Activated CD8-positive, alpha-beta T cell treated with anti-CD3 and anti-CD28 coated beads for 36 hours (primary cell): ENCODE measurements at regions not wholly inside any gene's neighbourhood (a gene's known extent, or its start where the extent isn't known, plus 50 kb on each side); places are given as distances from the start of the nearest gene placed in this dataset.

Experiments used
- ATAC-seq: fragments of 200-7000 bp; cut with Tn5 transposase; one replicate; pipeline ENCODE4 v1.10.0; 2021; ENCODE audit warnings: mild to moderate bottlenecking, moderate library complexity
- CTCF ChIA-PET: fragments of 350-600 bp; sonication (Branson Sonifier 250); formaldehyde crosslinking; loops from one replicate; lab custom pipeline; 2021; ENCODE audit warnings: antibody characterized with exemption; lab: Charles Lee
- POLR2A ChIA-PET: fragments of 350-600 bp; sonication (Branson Sonifier 250); formaldehyde crosslinking; loops from one replicate; lab custom pipeline; 2021; ENCODE audit warnings: antibody characterized with exemption; lab: Charles Lee
- DNase-seq: peaks from one replicate; pipeline ENCODE4 v3.0.0-alpha.2; 2020
- H3K27ac Mint-ChIP-seq: one replicate; pipeline ENCODE4 v1.8.0; 2021; ENCODE audit warnings: mild to moderate bottlenecking, mixed read lengths
- H3K27me3 Mint-ChIP-seq: one replicate; pipeline ENCODE4 v1.8.0; 2021; ENCODE audit warnings: mixed read lengths
- H3K36me3 Mint-ChIP-seq: one replicate; pipeline ENCODE4 v1.8.0; 2021; ENCODE audit warnings: low read depth, mixed read lengths
- H3K4me1 Mint-ChIP-seq: one replicate; pipeline ENCODE4 v1.8.0; 2021; ENCODE audit warnings: low read depth, mixed read lengths
- H3K4me3 Mint-ChIP-seq: one replicate; pipeline ENCODE4 v1.8.0; 2021; ENCODE audit warnings: mild to moderate bottlenecking, moderate library complexity, mixed read lengths
- H3K9me3 Mint-ChIP-seq: one replicate; pipeline ENCODE4 v1.8.0; 2021; ENCODE audit warnings: mixed read lengths
- CTCF ChIP-seq: fragments of 200-600 bp; IDR thresholded peaks from one replicate; pipeline ENCODE4 v1.8.0; 2022; ENCODE audit warnings: antibody characterized with exemption, mild to moderate bottlenecking
- intact Hi-C: fragments of 100-400 bp; cut with micrococcal nuclease; formaldehyde crosslinking; loops from one replicate; pipeline ENCODE4 v1.10.0; 2022

GRCh38 chr4:82057990-82058544, 315.7 kb downstream of the HNRNPD start:
- H3K27me3 Mint-ChIP-seq = peaks cover 3% of the 10 kb centered on the region
- ATAC-seq = no peak
- intact Hi-C loops = no loop called here
- no peak for DNase-seq
- CTCF ChIA-PET = no interaction called here
- POLR2A ChIA-PET = no interaction called here
- TF ChIP-seq CTCF = no peak
- no peak overlapping the region for H3K27ac Mint-ChIP-seq
- H3K36me3 Mint-ChIP-seq = no peaks in the 10 kb centered on the region
- no peaks in the 10 kb centered on the region for H3K9me3 Mint-ChIP-seq
- H3K4me3 Mint-ChIP-seq = no peak overlapping the region
- no peaks in the 10 kb centered on the region for H3K4me1 Mint-ChIP-seq

GRCh38 chr4:82055156-82055555, 318.6 kb downstream of the HNRNPD start:
- H3K36me3 Mint-ChIP-seq = no peaks in the 10 kb centered on the region
- CTCF ChIA-PET = no interaction called here
- no peak overlapping the region for H3K27ac Mint-ChIP-seq
- H3K9me3 Mint-ChIP-seq = no peaks in the 10 kb centered on the region
- POLR2A ChIA-PET = no interaction called here
- H3K4me3 Mint-ChIP-seq = no peak overlapping the region
- DNase-seq (no peak), ATAC-seq (no peak)
- no peaks in the 10 kb centered on the region for H3K4me1 Mint-ChIP-seq
- peaks cover 13% of the 10 kb centered on the region for H3K27me3 Mint-ChIP-seq
- intact Hi-C loops = no loop called here
- no peak for TF ChIP-seq CTCF

GRCh38 chr4:82053396-82053795, 320.4 kb downstream of the HNRNPD start:
- H3K4me1 Mint-ChIP-seq = no peaks in the 10 kb centered on the region
- no peaks in the 10 kb centered on the region for H3K9me3 Mint-ChIP-seq
- H3K27ac Mint-ChIP-seq = no peak overlapping the region
- H3K27me3 Mint-ChIP-seq = peaks cover 15% of the 10 kb centered on the region
- intact Hi-C loops = no loop called here
- ChIA-PET CTCF (interaction anchor here (1.2 kb wide), 1 partner anchor 309 kb away, joined by 3 read pairs; no protein-coding TSS in a partner anchor), POLR2A (no interaction called here)
- H3K4me3 Mint-ChIP-seq = no peak overlapping the region
- H3K36me3 Mint-ChIP-seq = no peaks in the 10 kb centered on the region
- ATAC-seq (no peak), DNase-seq (no peak)
- no peak for TF ChIP-seq CTCF

- no peak for TF ChIP-seq CTCF
- POLR2A ChIA-PET = no interaction called here
- Mint-ChIP-seq H3K36me3 (no peaks in the 10 kb centered on the region), H3K9me3 (no peaks in the 10 kb centered on the region), H3K4me1 (no peaks in the 10 kb centered on the region), H3K27me3 (peaks cover 27% of the 10 kb centered on the region), H3K4me3 (no peak overlapping the region), H3K27ac (no peak overlapping the region)
- DNase-seq (no peak), ATAC-seq (no peak)
- intact Hi-C loops = no loop called here
- CTCF ChIA-PET = interaction anchor here (0.7 kb wide), 1 partner anchor 738 kb away, joined by 4 read pairs; no protein-coding TSS in a partner anchor
Measured at GRCh38 chr4:82050796-82051195, 323.0 kb downstream of the HNRNPD start.

GRCh38 chr4:82049294-82049693, 324.5 kb downstream of the HNRNPD start:
- DNase-seq (no peak), ATAC-seq (no peak)
- ChIA-PET POLR2A (no interaction called here), CTCF (no interaction called here)
- Mint-ChIP-seq H3K4me1 (no peaks in the 10 kb centered on the region), H3K27me3 (peaks cover 32% of the 10 kb centered on the region), H3K36me3 (no peaks in the 10 kb centered on the region), H3K27ac (no peak overlapping the region), H3K9me3 (no peaks in the 10 kb centered on the region), H3K4me3 (no peak overlapping the region)
- intact Hi-C loops = no loop called here
- no peak for TF ChIP-seq CTCF
